ENCODE measurements at regions not wholly inside any gene's neighbourhood (a gene's known extent, or its start where the extent isn't known, plus 50 kb on each side); places are given as distances from the start of the nearest gene placed in this dataset.

- in situ Hi-C loops (cut with MboI), result no loop called here
- FAIRE-seq, result no peak
- no peaks in the 10 kb centered on the region for H3K36me3 ChIP-seq (ENCODE audit: control insufficient read depth, insufficient read depth, low read length)
- no peaks in the 10 kb centered on the region for H3K4me1 ChIP-seq (replicated peaks in 1 of 2; ENCODE audit: control insufficient read depth in 2 of 2, insufficient read depth in 2 of 2, low read length in 2 of 2)
- H3K27ac ChIP-seq (ENCODE audit: extremely low read depth, low read depth, low read length), result no peak overlapping the region
- ATAC-seq, result no peak
- BruUV-seq (replicated peaks), result no TSS peak
- H3K9me3 ChIP-seq (replicated peaks; ENCODE audit: control insufficient read depth, insufficient read depth, low read depth, low read length), result no peaks in the 10 kb centered on the region; the same call in 1 of the 2 replicates
- H2AFZ ChIP-seq (ENCODE audit: low read depth, low read length), result no peak overlapping the region
- H3K79me2 ChIP-seq (ENCODE audit: control insufficient read depth, insufficient read depth, low read length), result no peaks in the 10 kb centered on the region
- no peak for DNase-seq (ENCODE audit: extremely low read depth in 1 of 4, low spot score in 3 of 4)
- intact Hi-C loops (cut with micrococcal nuclease), result no loop called here
- no peak overlapping the region for H3K4me2 ChIP-seq (ENCODE audit: insufficient read depth, low read length)
- no peaks in the 10 kb centered on the region for H4K20me1 ChIP-seq (replicated peaks; ENCODE audit: control insufficient read depth, insufficient read depth, low read length)
- H3K4me3 ChIP-seq, result no peak overlapping the region
- CTCF ChIA-PET (ENCODE audit: low intra/inter-chr PET ratio), result no interaction called here
- POLR2A ChIA-PET, result no interaction called here
- H3K9me1 ChIP-seq (ENCODE audit: control insufficient read depth, insufficient read depth, low read length), result no peaks in the 10 kb centered on the region
- no peaks in the 10 kb centered on the region; a peak in 1 of 5 replicates for H3K27me3 ChIP-seq (ENCODE audit: control insufficient read depth in 2 of 2, insufficient read depth in 2 of 2, low read length in 2 of 2)
- no peak overlapping the region for H3K9ac ChIP-seq (ENCODE audit: insufficient read depth in 1 of 2, low read depth in 2 of 2, low read length in 2 of 2)
- no peak for TF ChIP-seq MTF1 (CRISPR knock-in tag; IDR thresholded peaks at IDR 0.05; ENCODE audit: borderline replicate concordance)
- no peak for TF ChIP-seq ZNF274 (IDR thresholded peaks at IDR 0.05; ENCODE audit: borderline replicate concordance, low read depth, low read length)
- no peak for TF ChIP-seq KAT8 (IDR thresholded peaks at IDR 0.05; ENCODE audit: low read depth)
- no peak for TF ChIP-seq NR2C1 (IDR thresholded peaks at IDR 0.05)
- TF ChIP-seq NR2C1 (tag; IDR thresholded peaks at IDR 0.05), result no peak
- TF ChIP-seq PTRF (tag; IDR thresholded peaks at IDR 0.05), result no peak
- TF ChIP-seq GTF2E2 (tag; IDR thresholded peaks at IDR 0.05), result no peak
- TF ChIP-seq POLR2A (conservative IDR thresholded peaks at IDR 0.05), result no peak
- TF ChIP-seq, protein P1, sequence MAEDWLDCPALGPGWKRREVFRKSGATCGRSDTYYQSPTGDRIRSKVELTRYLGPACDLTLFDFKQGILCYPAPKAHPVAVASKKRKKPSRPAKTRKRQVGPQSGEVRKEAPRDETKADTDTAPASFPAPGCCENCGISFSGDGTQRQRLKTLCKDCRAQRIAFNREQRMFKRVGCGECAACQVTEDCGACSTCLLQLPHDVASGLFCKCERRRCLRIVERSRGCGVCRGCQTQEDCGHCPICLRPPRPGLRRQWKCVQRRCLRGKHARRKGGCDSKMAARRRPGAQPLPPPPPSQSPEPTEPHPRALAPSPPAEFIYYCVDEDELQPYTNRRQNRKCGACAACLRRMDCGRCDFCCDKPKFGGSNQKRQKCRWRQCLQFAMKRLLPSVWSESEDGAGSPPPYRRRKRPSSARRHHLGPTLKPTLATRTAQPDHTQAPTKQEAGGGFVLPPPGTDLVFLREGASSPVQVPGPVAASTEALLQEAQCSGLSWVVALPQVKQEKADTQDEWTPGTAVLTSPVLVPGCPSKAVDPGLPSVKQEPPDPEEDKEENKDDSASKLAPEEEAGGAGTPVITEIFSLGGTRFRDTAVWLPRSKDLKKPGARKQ (CRISPR knock-in tag; IDR thresholded peaks at IDR 0.05), result no peak
- no peak for TF ChIP-seq TBL1XR1 (IDR thresholded peaks at IDR 0.05; ENCODE audit: low read length in 2 of 2)
- no peak for TF ChIP-seq ZNF311 (CRISPR knock-in tag; IDR thresholded peaks at IDR 0.05)
- no peak for TF ChIP-seq ZNF24 (IDR thresholded peaks at IDR 0.05)
- TF ChIP-seq, protein P2, sequence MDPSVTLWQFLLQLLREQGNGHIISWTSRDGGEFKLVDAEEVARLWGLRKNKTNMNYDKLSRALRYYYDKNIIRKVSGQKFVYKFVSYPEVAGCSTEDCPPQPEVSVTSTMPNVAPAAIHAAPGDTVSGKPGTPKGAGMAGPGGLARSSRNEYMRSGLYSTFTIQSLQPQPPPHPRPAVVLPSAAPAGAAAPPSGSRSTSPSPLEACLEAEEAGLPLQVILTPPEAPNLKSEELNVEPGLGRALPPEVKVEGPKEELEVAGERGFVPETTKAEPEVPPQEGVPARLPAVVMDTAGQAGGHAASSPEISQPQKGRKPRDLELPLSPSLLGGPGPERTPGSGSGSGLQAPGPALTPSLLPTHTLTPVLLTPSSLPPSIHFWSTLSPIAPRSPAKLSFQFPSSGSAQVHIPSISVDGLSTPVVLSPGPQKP (CRISPR knock-in tag; IDR thresholded peaks at IDR 0.05), result no peak
- TF ChIP-seq FOXM1 (IDR thresholded peaks at IDR 0.05; ENCODE audit: low read depth), result no peak
- TF ChIP-seq FOXM1 (CRISPR knock-in tag; IDR thresholded peaks at IDR 0.05; ENCODE audit: low read depth), result no peak
- TF ChIP-seq THAP12 (CRISPR knock-in tag; IDR thresholded peaks at IDR 0.05), result no peak
- TF ChIP-seq OTX1 (CRISPR knock-in tag; IDR thresholded peaks at IDR 0.05), result no peak
- TF ChIP-seq, protein P3, sequence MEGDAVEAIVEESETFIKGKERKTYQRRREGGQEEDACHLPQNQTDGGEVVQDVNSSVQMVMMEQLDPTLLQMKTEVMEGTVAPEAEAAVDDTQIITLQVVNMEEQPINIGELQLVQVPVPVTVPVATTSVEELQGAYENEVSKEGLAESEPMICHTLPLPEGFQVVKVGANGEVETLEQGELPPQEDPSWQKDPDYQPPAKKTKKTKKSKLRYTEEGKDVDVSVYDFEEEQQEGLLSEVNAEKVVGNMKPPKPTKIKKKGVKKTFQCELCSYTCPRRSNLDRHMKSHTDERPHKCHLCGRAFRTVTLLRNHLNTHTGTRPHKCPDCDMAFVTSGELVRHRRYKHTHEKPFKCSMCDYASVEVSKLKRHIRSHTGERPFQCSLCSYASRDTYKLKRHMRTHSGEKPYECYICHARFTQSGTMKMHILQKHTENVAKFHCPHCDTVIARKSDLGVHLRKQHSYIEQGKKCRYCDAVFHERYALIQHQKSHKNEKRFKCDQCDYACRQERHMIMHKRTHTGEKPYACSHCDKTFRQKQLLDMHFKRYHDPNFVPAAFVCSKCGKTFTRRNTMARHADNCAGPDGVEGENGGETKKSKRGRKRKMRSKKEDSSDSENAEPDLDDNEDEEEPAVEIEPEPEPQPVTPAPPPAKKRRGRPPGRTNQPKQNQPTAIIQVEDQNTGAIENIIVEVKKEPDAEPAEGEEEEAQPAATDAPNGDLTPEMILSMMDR (IDR thresholded peaks at IDR 0.05 in 2 of 3, conservative IDR thresholded peaks at IDR 0.05 in 1 of 3; ENCODE audit: insufficient read depth in 2 of 3, low read depth in 1 of 3, low read length in 3 of 3), result no peak
- no peak for TF ChIP-seq NFE2 (IDR thresholded peaks at IDR 0.05; ENCODE audit: low read depth)
- no peak for TF ChIP-seq CSDE1 (IDR thresholded peaks at IDR 0.05)
These were observed 293.5 kb downstream of the GBA3 start for GRCh38 chr4:22986262-22986661.

All from K562 (cell line).